RPMI8226 (cell line): ENCODE measurements at regions not wholly inside any gene's neighbourhood (a gene's known extent, or its start where the extent isn't known, plus 50 kb on each side); places are given as distances from the start of the nearest gene placed in this dataset.
"Not testable (repeated sequence)": the region's sequence is repeated elsewhere in the genome, so short reads cannot be mapped to it uniquely, and the experiment has no call there.

Experiments
- DNase-seq: peaks from one replicate; pipeline ENCODE4 v3.0.0-alpha.2; 2015

DNA sequence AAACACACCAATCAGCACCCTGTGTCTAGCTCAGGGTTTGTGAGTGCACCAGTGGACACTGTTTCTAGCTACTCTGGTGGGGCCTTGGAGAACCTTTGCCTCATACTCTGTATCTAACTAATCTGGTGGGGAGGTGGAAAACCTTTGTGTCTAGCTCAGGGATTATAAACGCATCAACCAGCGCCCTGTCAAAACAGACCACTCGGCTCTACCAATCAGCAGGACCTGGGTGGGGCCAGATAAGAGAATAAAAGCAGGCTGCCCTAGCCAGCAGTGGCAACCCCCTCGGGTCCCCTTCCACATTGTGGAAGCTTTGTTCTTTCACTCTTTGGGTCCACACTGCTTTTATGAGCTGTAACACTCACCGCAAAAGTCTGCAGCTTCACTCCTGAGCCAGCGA lies 121.8 kb downstream of the FSCB start:
- not testable (repeated sequence) for DNase-seq

DNA sequence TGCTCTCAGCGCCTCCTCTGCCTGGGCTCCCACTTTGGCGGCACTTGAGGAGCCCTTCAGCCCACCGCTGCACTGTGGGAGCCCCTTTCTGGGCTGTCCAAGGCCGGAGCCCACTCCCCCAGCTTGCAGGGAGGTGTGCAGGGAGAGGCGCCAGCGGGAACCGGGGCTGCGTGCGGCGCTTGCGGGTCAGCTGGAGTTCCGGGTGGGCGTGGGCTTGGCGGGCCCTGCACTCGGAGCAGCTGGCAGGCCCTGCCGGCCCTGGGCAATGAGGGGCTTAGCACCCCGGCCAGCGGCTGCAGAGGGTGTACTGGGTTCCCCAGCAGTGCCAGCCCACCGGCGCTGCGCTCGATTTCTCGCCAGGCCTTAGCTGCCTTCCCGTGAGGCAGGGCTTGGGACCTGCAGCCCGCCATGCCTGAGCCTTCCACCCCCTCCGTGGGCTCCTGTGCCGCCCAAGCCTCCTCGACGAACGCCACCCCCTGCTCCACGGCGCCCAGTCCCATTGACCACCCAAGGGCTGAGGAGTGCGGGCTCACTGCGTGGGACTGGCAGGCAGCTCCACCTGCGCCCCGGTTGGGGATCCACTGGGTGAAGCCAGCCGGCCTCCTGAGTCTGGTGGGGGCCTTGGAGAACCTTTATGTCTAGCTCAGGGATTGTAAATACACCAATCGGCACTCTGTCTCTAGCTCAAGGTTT lies 122.3 kb downstream of the FSCB start:
- not testable (repeated sequence) for DNase-seq

- no peak for DNase-seq
Observed at GRCh38 chr14:44384093-44384492, 123.0 kb downstream of the FSCB start.

GRCh38 chr14:44383636-44384035 lies 123.4 kb downstream of the FSCB start:
- DNase-seq, result no peak

DNA sequence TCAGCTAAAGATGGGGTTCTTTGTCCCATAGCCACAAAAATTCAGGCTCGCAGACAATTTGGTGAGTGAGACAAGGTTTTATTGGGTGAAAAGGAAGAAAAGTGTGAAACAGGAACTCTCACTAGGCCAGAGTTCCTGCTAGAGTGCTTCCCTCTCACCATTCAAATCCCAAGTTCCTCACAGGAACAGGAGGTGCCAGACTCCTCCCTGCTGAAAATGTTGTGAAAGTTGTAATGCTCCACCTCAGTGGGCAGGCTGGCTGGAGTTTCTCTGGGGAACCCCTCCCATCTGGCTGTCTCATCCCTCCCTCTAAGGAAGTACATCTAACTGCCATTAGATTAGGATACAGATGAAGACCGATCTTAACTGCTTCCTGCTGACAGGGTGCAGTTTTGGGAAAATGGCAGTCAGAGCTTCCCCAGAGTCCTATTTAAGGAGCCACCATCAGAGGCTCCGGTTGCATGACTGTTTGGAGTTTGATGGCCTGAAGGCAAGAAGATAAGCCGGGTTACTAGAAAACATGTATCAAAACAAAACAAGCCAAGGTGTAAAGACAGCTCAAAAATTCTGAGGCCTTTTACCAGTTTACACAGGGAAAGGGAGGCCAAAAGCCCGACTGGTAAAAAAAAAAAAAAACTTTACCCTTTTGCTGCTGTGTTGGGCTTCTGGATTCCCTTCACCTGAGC lies 127.6 kb downstream of the FSCB start:
- no peak for DNase-seq

GRCh38 chr14:44374906-44375305 lies 132.2 kb downstream of the FSCB start:
- DNase-seq, result no peak

DNA sequence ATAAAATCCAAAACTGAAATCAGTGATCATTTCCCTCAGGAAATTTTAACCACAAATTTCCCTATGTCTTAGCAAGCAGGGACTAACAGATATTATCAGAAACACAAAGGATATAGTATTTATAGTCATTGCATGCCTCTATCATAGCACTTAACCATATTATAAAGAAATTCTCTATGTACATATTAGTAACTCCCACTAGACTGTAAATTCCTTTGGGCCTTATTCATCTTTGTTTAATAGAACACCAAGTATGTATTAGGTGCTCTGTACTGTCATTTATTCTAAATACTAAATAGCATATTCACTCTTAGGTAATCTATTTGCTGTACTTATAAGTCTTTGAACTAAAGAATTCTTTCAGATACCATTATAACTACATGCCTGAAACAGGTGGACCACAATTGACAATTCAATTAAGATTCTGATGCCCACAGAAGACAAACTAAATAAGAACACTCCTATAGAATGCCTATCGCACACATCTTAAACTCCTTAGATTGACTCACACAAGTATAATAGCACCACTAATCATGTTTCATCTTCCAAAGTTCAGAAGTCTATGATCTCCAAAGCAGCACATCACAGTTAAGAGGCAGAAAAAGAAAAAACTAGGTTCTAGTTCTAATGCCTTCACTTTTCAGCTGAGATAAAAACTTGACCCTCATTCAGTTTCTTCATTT lies 134.1 kb downstream of the FSCB start:
- no peak for DNase-seq

GRCh38 chr14:44372231-44372630 lies 134.9 kb downstream of the FSCB start:
- no peak for DNase-seq

GRCh38 chr14:44370727-44371126 lies 136.4 kb downstream of the FSCB start:
- no peak for DNase-seq

- DNase-seq, result no peak
Observed at GRCh38 chr14:44369401-44370123, 137.5 kb downstream of the FSCB start.

- DNase-seq, result no peak
Observed at GRCh38 chr14:44361083-44361482, 146.0 kb downstream of the FSCB start.

DNA sequence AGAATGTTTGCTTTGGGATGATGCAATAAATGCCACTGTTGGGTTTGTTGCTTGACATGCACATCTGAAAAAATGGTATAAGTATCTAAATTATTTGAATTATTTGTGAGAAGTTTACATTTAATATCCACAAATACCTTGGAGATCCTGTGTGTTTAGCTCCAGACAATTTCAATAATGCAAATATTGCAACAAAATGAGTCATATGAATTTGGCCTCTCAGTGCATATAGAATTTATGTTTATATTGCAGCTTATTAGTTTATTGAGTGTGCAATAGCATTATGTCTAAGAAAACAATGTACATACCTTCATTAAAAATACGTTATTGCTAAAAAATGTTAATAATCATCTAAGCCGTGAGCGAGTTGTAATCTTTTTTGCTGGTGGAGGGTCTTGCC lies 153.3 kb downstream of the FSCB start:
- no peak for DNase-seq

DNA sequence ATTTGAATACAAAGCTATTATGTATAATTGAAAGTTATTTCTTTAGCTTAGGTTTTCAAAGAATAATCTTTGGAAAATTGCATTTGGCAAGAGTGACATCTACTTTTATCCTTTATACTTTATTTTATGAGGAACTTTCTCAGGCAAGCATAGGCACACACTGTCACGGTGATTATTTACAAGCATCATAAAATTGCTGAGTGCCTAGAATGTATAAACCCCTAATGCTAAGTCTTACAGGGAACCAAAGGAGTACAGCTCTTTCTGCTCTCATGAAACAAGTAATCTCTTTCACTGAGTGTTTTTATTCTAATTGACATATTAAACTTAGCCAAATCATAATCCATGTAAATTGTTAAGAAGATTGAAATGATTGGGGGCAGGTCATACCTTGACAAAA lies 154.9 kb downstream of the FSCB start:
- DNase-seq, result no peak

- no peak for DNase-seq
Observed at GRCh38 chr14:44347316-44347715, 159.8 kb downstream of the FSCB start.

DNA sequence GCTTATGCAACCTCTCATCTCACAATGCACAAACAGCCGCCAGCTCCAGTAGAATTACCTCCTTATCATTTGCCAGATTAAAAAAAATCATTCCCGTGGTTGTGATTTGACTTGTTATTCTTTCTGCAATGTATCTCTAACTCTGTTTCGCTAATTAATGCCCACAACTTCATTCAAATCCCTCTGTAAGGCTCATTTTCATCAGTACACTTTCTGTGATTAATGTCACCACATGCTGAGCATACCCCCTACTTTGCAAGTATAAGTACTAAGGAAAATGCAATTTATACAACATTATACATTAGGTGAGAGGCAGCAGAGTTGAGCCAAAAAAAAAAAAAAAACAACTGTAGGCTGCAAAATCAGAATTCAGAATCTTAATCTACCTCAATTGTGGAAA lies 166.0 kb downstream of the FSCB start:
- DNase-seq, result no peak

- DNase-seq, result no peak
Observed at GRCh38 chr14:44339862-44340261, 167.2 kb downstream of the FSCB start.

GRCh38 chr14:44339231-44339630 lies 167.9 kb downstream of the FSCB start:
- DNase-seq, result no peak

GRCh38 chr14:44317441-44317746 lies 189.7 kb downstream of the FSCB start:
- DNase-seq, result no peak

GRCh38 chr14:44316647-44317440 lies 190.2 kb downstream of the FSCB start:
- no peak for DNase-seq

GRCh38 chr14:44309331-44309730 lies 197.8 kb downstream of the FSCB start:
- DNase-seq, result no peak

DNA sequence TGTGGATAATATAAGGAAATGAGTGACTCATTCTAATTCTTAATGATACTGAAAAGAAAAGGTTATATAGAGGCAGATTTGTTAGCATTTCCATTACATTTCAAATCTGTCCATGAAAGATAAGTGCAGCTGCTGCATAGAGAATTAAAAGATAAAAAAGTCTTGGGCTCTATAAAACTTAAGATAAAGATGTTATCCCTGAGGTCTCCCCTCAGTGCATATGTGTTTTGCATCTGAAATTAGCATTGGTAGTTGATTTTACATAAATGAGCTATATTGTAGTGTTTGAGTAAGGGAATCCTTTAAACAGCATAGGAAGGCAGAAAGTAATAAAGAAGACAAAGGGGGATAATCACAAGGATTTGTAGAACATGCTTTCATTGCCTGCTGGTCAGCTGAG lies 206.2 kb downstream of the FSCB start:
- DNase-seq, result no peak

- no peak for DNase-seq
Observed at GRCh38 chr14:44297437-44297836, 209.6 kb downstream of the FSCB start.

DNA sequence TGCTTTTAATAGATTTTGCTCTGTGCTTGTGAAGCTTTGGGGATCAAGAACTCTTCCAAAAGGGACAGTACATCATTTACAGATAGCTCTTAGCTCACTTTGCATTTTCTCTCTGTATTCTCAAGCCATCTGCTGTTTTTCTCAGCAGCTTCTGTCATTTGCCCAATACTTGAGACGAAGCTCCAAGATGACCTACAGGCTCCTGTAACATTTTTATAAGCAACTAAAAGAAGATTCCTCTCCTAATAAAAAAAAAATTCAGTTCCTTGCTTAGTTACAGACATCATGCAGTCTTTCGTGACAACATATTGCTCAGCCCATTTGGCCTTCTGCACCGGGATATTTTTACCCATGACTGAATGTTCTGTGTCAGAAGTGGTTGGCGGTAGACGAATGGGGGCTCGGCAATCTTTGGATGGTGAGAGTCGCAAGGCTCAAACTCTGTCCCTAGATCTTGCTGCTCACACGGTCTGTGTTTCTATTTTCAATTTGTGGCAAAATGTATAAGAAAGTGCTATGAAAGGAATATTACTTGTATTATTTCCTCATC lies 215.6 kb downstream of the FSCB start:
- no peak for DNase-seq
